ENCODE measurements at regions not wholly inside any gene's neighbourhood (a gene's known extent, or its start where the extent isn't known, plus 50 kb on each side); places are given as distances from the start of the nearest gene placed in this dataset.

DNA sequence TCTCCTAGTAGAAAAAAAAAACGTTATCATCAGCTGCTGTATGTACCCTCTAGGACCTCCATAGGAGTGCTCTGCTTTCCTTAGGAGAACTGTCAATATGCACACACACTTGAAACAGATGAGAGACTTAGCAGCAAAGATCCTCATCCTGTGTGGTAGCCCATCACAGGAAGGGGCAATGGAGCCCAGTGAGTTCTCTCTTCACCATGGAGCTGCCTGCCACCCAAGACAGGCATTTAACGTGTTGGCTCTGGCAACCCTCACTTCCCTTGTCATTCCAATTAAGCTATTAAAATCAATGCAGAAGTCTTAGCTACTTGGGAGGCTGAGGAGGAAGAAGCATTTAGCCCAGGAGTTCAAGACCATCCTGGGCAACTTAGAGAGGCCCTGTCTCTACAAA lies 64.8 kb upstream of the PLEKHA5 start:
- TF ChIP-seq, protein P1, sequence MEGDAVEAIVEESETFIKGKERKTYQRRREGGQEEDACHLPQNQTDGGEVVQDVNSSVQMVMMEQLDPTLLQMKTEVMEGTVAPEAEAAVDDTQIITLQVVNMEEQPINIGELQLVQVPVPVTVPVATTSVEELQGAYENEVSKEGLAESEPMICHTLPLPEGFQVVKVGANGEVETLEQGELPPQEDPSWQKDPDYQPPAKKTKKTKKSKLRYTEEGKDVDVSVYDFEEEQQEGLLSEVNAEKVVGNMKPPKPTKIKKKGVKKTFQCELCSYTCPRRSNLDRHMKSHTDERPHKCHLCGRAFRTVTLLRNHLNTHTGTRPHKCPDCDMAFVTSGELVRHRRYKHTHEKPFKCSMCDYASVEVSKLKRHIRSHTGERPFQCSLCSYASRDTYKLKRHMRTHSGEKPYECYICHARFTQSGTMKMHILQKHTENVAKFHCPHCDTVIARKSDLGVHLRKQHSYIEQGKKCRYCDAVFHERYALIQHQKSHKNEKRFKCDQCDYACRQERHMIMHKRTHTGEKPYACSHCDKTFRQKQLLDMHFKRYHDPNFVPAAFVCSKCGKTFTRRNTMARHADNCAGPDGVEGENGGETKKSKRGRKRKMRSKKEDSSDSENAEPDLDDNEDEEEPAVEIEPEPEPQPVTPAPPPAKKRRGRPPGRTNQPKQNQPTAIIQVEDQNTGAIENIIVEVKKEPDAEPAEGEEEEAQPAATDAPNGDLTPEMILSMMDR (conservative IDR thresholded peaks at IDR 0.05; ENCODE audit: low read depth, low read length) = no peak
- no peak for TF ChIP-seq EZH2phosphoT487 (IDR thresholded peaks at IDR 0.05; ENCODE audit: borderline replicate concordance, low read length)

Measured in PC-3 (cell line).